HFFc6 (cell line): ENCODE measurements at regions not wholly inside any gene's neighbourhood (a gene's known extent, or its start where the extent isn't known, plus 50 kb on each side); places are given as distances from the start of the nearest gene placed in this dataset.

Experiments used
- DNase-seq: peaks from one replicate; pipeline ENCODE4 v3.0.0-alpha.2; 2018
- H3K27ac Mint-ChIP-seq: 2 replicates; pipeline ENCODE4 v1.8.0; 2020; ENCODE audit warnings: mild to moderate bottlenecking, mixed read lengths
- H3K27me3 Mint-ChIP-seq: 2 replicates; pipeline ENCODE4 v1.8.0; 2021; ENCODE audit warnings: mild to moderate bottlenecking, moderate library complexity, mixed read lengths; ENCODE audit not compliant: insufficient read depth
- H3K36me3 Mint-ChIP-seq: 2 replicates; pipeline ENCODE4 v1.8.0; 2021; ENCODE audit warnings: low read depth, mixed read lengths
- H3K4me1 Mint-ChIP-seq: 2 replicates; pipeline ENCODE4 v1.8.0; 2020; ENCODE audit warnings: low read depth, mixed read lengths
- H3K4me3 Mint-ChIP-seq: 2 replicates; pipeline ENCODE4 v1.8.0; 2020; ENCODE audit warnings: mild to moderate bottlenecking, moderate library complexity, mixed read lengths
- H3K9me3 Mint-ChIP-seq: 2 replicates; pipeline ENCODE4 v1.8.0; 2020; ENCODE audit warnings: mild to moderate bottlenecking, mixed read lengths
- CTCF ChIP-seq: fragments of 200-600 bp; sonication (generic); IDR thresholded peaks from 2 replicates; pipeline ENCODE4 v1.5.0; 2021; ENCODE audit warnings: antibody characterized with exemption, mild to moderate bottlenecking

GRCh38 chr2:139209586-139209985 lies 429.4 kb upstream of the NXPH2 start:
- H3K4me1 Mint-ChIP-seq = no peaks in the 10 kb centered on the region
- no peaks in the 10 kb centered on the region for H3K27me3 Mint-ChIP-seq

GRCh38 chr2:139201516-139201915 lies 421.3 kb upstream of the NXPH2 start:
- no peak for DNase-seq
- TF ChIP-seq CTCF = no peak
- H3K27ac Mint-ChIP-seq = no peak overlapping the region
- peaks cover 3% of the 10 kb centered on the region; the same call in 1 of the 2 replicates for H3K27me3 Mint-ChIP-seq
- peaks cover 27% of the 10 kb centered on the region for H3K9me3 Mint-ChIP-seq
- H3K36me3 Mint-ChIP-seq = no peaks in the 10 kb centered on the region
- H3K4me3 Mint-ChIP-seq = no peak overlapping the region
- H3K4me1 Mint-ChIP-seq = no peaks in the 10 kb centered on the region

More at GRCh38 chr2:139209586-139209985, 429.4 kb upstream of the NXPH2 start:
- H3K4me3 Mint-ChIP-seq = no peak overlapping the region
- no peak for DNase-seq
- no peaks in the 10 kb centered on the region for H3K36me3 Mint-ChIP-seq
- no peak for TF ChIP-seq CTCF
- H3K9me3 Mint-ChIP-seq = peaks cover 44% of the 10 kb centered on the region
- no peak overlapping the region for H3K27ac Mint-ChIP-seq

GRCh38 chr2:139196754-139197153 lies 416.6 kb upstream of the NXPH2 start:
- H3K4me3 Mint-ChIP-seq = no peak overlapping the region
- TF ChIP-seq CTCF = no peak
- DNase-seq = no peak
- H3K4me1 Mint-ChIP-seq = no peaks in the 10 kb centered on the region
- no peak overlapping the region for H3K27ac Mint-ChIP-seq
- H3K36me3 Mint-ChIP-seq = no peaks in the 10 kb centered on the region
- peaks cover 3% of the 10 kb centered on the region; the same call in 1 of the 2 replicates for H3K27me3 Mint-ChIP-seq
- peaks cover 32% of the 10 kb centered on the region for H3K9me3 Mint-ChIP-seq

GRCh38 chr2:139194546-139194945 lies 414.4 kb upstream of the NXPH2 start:
- H3K4me3 Mint-ChIP-seq = no peak overlapping the region
- no peaks in the 10 kb centered on the region for H3K36me3 Mint-ChIP-seq
- DNase-seq = no peak
- TF ChIP-seq CTCF = no peak
- H3K27ac Mint-ChIP-seq = no peak overlapping the region
- H3K27me3 Mint-ChIP-seq = no peaks in the 10 kb centered on the region
- peaks cover 34% of the 10 kb centered on the region for H3K9me3 Mint-ChIP-seq
- H3K4me1 Mint-ChIP-seq = no peaks in the 10 kb centered on the region

GRCh38 chr2:139177041-139177440 lies 396.9 kb upstream of the NXPH2 start:
- no peak for DNase-seq
- Mint-ChIP-seq H3K27ac (no peak overlapping the region), H3K4me1 (no peaks in the 10 kb centered on the region), H3K27me3 (no peaks in the 10 kb centered on the region; the same call in 1 of the 2 replicates), H3K36me3 (peaks cover 4% of the 10 kb centered on the region; the same call in 1 of the 2 replicates), H3K9me3 (peaks cover 62% of the 10 kb centered on the region), H3K4me3 (no peak overlapping the region)
- TF ChIP-seq CTCF = no peak

GRCh38 chr2:139175510-139175909 lies 395.3 kb upstream of the NXPH2 start:
- Mint-ChIP-seq H3K4me1 (no peaks in the 10 kb centered on the region), H3K36me3 (peaks cover 4% of the 10 kb centered on the region; the same call in 1 of the 2 replicates), H3K27ac (no peak overlapping the region), H3K27me3 (no peaks in the 10 kb centered on the region), H3K9me3 (peaks cover 62% of the 10 kb centered on the region), H3K4me3 (no peak overlapping the region)
- DNase-seq = no peak
- TF ChIP-seq CTCF = no peak
